ENCODE measurements at regions not wholly inside any gene's neighbourhood (a gene's known extent, or its start where the extent isn't known, plus 50 kb on each side); places are given as distances from the start of the nearest gene placed in this dataset.

- H3K9ac ChIP-seq (ENCODE audit: low read length), result no peak overlapping the region
- TF ChIP-seq EZH2phosphoT487 (IDR thresholded peaks at IDR 0.05; ENCODE audit: borderline replicate concordance, low read length) (no peak), EZH2 (IDR thresholded peaks at IDR 0.05; ENCODE audit: low read length, unreplicated experiment) (no peak), CTCF (conservative IDR thresholded peaks at IDR 0.05; ENCODE audit: low read depth, low read length) (no peak)
- CTCF ChIA-PET, result no interaction called here
- DNase-seq, result no peak
- H3K27ac ChIP-seq (ENCODE audit: low read length), result no peak overlapping the region
- H4K20me1 ChIP-seq (ENCODE audit: low read length), result no peaks in the 10 kb centered on the region
- H3K4me1 ChIP-seq (ENCODE audit: insufficient read depth, low read length), result no peaks in the 10 kb centered on the region
- ATAC-seq, result no peak
- H3K9me2 ChIP-seq (replicated peaks; ENCODE audit: low read length), result no peaks in the 10 kb centered on the region
- POLR2A ChIA-PET (ENCODE audit: unreplicated experiment), result no interaction called here
- H3K79me2 ChIP-seq (ENCODE audit: low read length), result no peaks in the 10 kb centered on the region
- BruUV-seq (replicated peaks), result no TSS peak
- H3K9me3 ChIP-seq (ENCODE audit: low read length), result no peaks in the 10 kb centered on the region
- no peaks in the 10 kb centered on the region for H3F3A ChIP-seq (ENCODE audit: low read length, unreplicated experiment)
- H3K4me2 ChIP-seq (ENCODE audit: low read length), result no peak overlapping the region
- H3K27me3 ChIP-seq (ENCODE audit: low read length), result no peaks in the 10 kb centered on the region
- intact Hi-C loops (cut with micrococcal nuclease), result no loop called here
- H3K4me3 ChIP-seq (ENCODE audit: low read length), result no peak overlapping the region
- no peak overlapping the region for H2AFZ ChIP-seq (ENCODE audit: low read length)
- H3K36me3 ChIP-seq (ENCODE audit: low read depth, low read length), result no peaks in the 10 kb centered on the region
Measured at GRCh38 chr2:116456429-116456828, 1358.1 kb upstream of the DDX18 start.

DNA sequence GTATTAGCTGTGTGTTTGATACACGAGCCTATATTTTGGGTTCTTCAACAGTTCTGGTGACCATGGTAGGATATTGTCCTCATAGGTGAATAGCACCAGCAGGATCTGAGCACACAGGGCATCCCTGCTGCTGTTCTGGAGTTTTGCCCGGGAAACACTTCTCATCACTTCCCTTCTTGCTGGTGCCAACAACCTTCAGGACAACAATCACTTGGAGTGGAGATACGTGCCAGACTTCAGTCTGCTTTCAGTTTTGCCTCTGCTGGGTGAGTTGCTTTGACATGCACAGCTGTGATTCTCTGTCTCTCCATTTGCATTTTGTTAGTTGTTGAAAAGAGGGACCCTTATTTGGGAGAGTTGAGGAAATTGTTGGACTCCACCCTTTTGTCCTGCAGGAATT, 1347.2 kb upstream of the DDX18 start:
- BruUV-seq (replicated peaks), result no TSS peak
- ChIA-PET POLR2A (ENCODE audit: unreplicated experiment) (no interaction called here), CTCF (no interaction called here)
- DNase-seq (no peak), ATAC-seq (no peak)
- Histone ChIP-seq H3K79me2 (ENCODE audit: low read length) (no peaks in the 10 kb centered on the region), H3F3A (ENCODE audit: low read length, unreplicated experiment) (no peaks in the 10 kb centered on the region), H3K27ac (ENCODE audit: low read length) (no peak overlapping the region), H4K20me1 (ENCODE audit: low read length) (no peaks in the 10 kb centered on the region), H3K9me2 (replicated peaks; ENCODE audit: low read length) (no peaks in the 10 kb centered on the region), H3K27me3 (ENCODE audit: low read length) (no peaks in the 10 kb centered on the region), H3K4me1 (ENCODE audit: insufficient read depth, low read length) (no peaks in the 10 kb centered on the region), H2AFZ (ENCODE audit: low read length) (no peak overlapping the region), H3K9me3 (ENCODE audit: low read length) (0 out of 2 replicates have a peak, but pooled peaks cover 6% of the 10 kb centered on the region), H3K9ac (ENCODE audit: low read length) (no peak overlapping the region), H3K4me3 (ENCODE audit: low read length) (no peak overlapping the region), H3K36me3 (ENCODE audit: low read depth, low read length) (no peaks in the 10 kb centered on the region), H3K4me2 (ENCODE audit: low read length) (no peak overlapping the region)
- TF ChIP-seq EZH2 (IDR thresholded peaks at IDR 0.05; ENCODE audit: low read length, unreplicated experiment), result no peak
- TF ChIP-seq EZH2phosphoT487 (IDR thresholded peaks at IDR 0.05; ENCODE audit: borderline replicate concordance, low read length), result no peak
- no peak for TF ChIP-seq CTCF (conservative IDR thresholded peaks at IDR 0.05; ENCODE audit: low read depth, low read length)
- intact Hi-C loops (cut with micrococcal nuclease), result no loop called here

- Histone ChIP-seq H3K4me3 (ENCODE audit: low read length) (no peak overlapping the region), H3K9me3 (ENCODE audit: low read length) (no peaks in the 10 kb centered on the region), H3K79me2 (ENCODE audit: low read length) (no peaks in the 10 kb centered on the region), H3F3A (ENCODE audit: low read length, unreplicated experiment) (no peaks in the 10 kb centered on the region), H3K36me3 (ENCODE audit: low read depth, low read length) (no peaks in the 10 kb centered on the region), H3K9ac (ENCODE audit: low read length) (no peak overlapping the region), H4K20me1 (ENCODE audit: low read length) (no peaks in the 10 kb centered on the region), H2AFZ (ENCODE audit: low read length) (no peak overlapping the region), H3K4me2 (ENCODE audit: low read length) (no peak overlapping the region), H3K27ac (ENCODE audit: low read length) (no peak overlapping the region), H3K9me2 (replicated peaks; ENCODE audit: low read length) (no peaks in the 10 kb centered on the region), H3K27me3 (ENCODE audit: low read length) (no peaks in the 10 kb centered on the region), H3K4me1 (ENCODE audit: insufficient read depth, low read length) (no peaks in the 10 kb centered on the region)
- intact Hi-C loops (cut with micrococcal nuclease), result no loop called here
- no peak for TF ChIP-seq EZH2 (IDR thresholded peaks at IDR 0.05; ENCODE audit: low read length, unreplicated experiment)
- ChIA-PET POLR2A (ENCODE audit: unreplicated experiment) (no interaction called here), CTCF (no interaction called here)
- DNase-seq (no peak), ATAC-seq (no peak)
- BruUV-seq (replicated peaks), result no TSS peak
Measured at GRCh38 chr2:116477229-116477628, 1337.3 kb upstream of the DDX18 start.

Measured in PC-3 (cell line).